Stomach (tissue), 8 donors: ENCODE measurements at regions not wholly inside any gene's neighbourhood (a gene's known extent, or its start where the extent isn't known, plus 50 kb on each side); places are given as distances from the start of the nearest gene placed in this dataset.

ENCODE experiments used
- DNase-seq, 2 donors: peaks; one replicate each; pipeline versions ENCODE4 v3.0.0 to v3.0.0-alpha.2; 2013 to 2019
- H3K27ac ChIP-seq, 5 donors: fragments of 200-600 bp in 4 of 5; sonication (generic) in 4 of 5; one replicate each; pipeline ENCODE4 v1.5.1; 2013 to 2019; ENCODE audit warnings: mild to moderate bottlenecking in 1 of 5, moderate library complexity in 1 of 5
- H3K27me3 ChIP-seq, 3 donors: fragments of 200-600 bp; sonication (generic); one replicate each; pipeline ENCODE4 v1.5.1; 2017 to 2019; ENCODE audit warnings: mixed run types in 1 of 3
- H3K36me3 ChIP-seq, 4 donors: fragments of 200-600 bp; sonication (generic); 1 replicate in 3 of 4; 2 replicates in 1 of 4; pipeline ENCODE4 v1.5.1; 2016 to 2019
- H3K4me1 ChIP-seq, 4 donors: fragments of 200-600 bp; sonication (generic); one replicate each; pipeline ENCODE4 v1.5.1; 2016 to 2019
- H3K4me3 ChIP-seq, 4 donors: fragments of 200-600 bp; sonication (generic) in 3 of 4; one replicate each; pipeline ENCODE4 v1.5.1; 2016 to 2019; ENCODE audit warnings: mild to moderate bottlenecking in 1 of 4
- H3K9me3 ChIP-seq, 4 donors: fragments of 200-600 bp; sonication (generic); one replicate each; pipeline ENCODE4 v1.5.1; 2016 to 2019
- EP300 ChIP-seq: sonication (generic); formaldehyde crosslinking; IDR thresholded peaks from one replicate; pipeline ENCODE4 v1.6.1; 2017; ENCODE audit warnings: antibody characterized with exemption
- POLR2A ChIP-seq, 4 donors: fragments of 450-650 bp; IDR thresholded peaks; one replicate each; pipeline ENCODE4 v1.6.1; 2016; ENCODE audit warnings: antibody characterized with exemption in 4 of 4, control low read depth in 2 of 4, mild to moderate bottlenecking in 1 of 4, moderate library complexity in 1 of 4
- POLR2AphosphoS5 ChIP-seq, 3 donors: sonication (generic); formaldehyde crosslinking; IDR thresholded peaks; one replicate each; pipeline ENCODE4 v1.6.1; 2016; ENCODE audit warnings: antibody characterized with exemption in 3 of 3
- WGBS, 5 donors: extraction: QIAGEN DNeasy Blood & Tissue Kit in 3 of 5; methylation state at CpG; one replicate each; pipeline versions ENCODE4 v1.1.5 to v1.1.7; 2013 to 2018; 5-methylcytosine and 5-hydroxymethylcytosine counted together
- intact Hi-C: fragments of 100-400 bp; cut with DNase I; formaldehyde crosslinking; loops from one replicate; pipeline ENCODE4 v1.15.1; 2023; ENCODE audit warnings: low total_unique reads
- TF ChIP-seq, protein P1 (sequence below), 7 experiments: fragments of 450-650 bp in 4 of 7; fragments of 200-600 bp in 3 of 7; sonication (generic) in 3 of 7; IDR thresholded peaks; one replicate each; pipeline ENCODE4 v1.5.1; 2016 to 2019; ENCODE audit warnings: antibody characterized with exemption in 7 of 7, control low read depth in 2 of 7, mild to moderate bottlenecking in 1 of 7
- donor health status: healthy with polysubstance abuse.
- donor health status: Bipolar disorder and iron deficiency.
- donor health status: healthy.

DNA sequence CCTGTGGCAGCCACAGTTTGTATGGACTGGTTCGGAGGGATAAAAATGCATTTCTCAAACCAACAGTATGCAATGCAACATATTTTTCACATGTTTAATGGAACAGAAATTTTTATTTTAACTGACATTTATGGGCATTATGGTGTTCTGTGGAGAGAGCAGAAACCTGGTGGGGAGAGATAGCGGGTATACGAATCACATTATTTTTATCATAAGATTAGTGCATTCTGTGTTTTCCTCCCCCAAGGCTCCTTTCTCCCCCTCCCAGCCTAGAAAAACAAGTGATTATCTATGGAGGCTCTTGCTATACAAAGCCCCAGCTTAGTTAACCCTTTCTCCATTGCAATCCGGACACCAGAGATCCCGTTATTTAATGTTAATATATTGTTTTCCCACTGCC is 289.8 kb upstream of the PIK3C3 start:
- no peak for TF ChIP-seq POLR2A (IDR thresholded peaks at IDR 0.05)
- TF ChIP-seq, protein P1, sequence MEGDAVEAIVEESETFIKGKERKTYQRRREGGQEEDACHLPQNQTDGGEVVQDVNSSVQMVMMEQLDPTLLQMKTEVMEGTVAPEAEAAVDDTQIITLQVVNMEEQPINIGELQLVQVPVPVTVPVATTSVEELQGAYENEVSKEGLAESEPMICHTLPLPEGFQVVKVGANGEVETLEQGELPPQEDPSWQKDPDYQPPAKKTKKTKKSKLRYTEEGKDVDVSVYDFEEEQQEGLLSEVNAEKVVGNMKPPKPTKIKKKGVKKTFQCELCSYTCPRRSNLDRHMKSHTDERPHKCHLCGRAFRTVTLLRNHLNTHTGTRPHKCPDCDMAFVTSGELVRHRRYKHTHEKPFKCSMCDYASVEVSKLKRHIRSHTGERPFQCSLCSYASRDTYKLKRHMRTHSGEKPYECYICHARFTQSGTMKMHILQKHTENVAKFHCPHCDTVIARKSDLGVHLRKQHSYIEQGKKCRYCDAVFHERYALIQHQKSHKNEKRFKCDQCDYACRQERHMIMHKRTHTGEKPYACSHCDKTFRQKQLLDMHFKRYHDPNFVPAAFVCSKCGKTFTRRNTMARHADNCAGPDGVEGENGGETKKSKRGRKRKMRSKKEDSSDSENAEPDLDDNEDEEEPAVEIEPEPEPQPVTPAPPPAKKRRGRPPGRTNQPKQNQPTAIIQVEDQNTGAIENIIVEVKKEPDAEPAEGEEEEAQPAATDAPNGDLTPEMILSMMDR (IDR thresholded peaks at IDR 0.05), result no peak
- no peak for TF ChIP-seq POLR2AphosphoS5 (IDR thresholded peaks at IDR 0.05)
- no peak for TF ChIP-seq EP300
- DNase-seq, result no peak
- Histone ChIP-seq H3K27me3 (no peaks in the 10 kb centered on the region), H3K27ac (no peak overlapping the region), H3K36me3 (no peaks in the 10 kb centered on the region), H3K4me1 (no peaks in the 10 kb centered on the region), H3K4me3 (no peak overlapping the region), H3K9me3 (no peaks in the 10 kb centered on the region)
- 86 to 91% (median 91%) methylated on average over 5 of the region's 5 CpGs for WGBS, 5 donors
- intact Hi-C loops, result no loop called here

DNA sequence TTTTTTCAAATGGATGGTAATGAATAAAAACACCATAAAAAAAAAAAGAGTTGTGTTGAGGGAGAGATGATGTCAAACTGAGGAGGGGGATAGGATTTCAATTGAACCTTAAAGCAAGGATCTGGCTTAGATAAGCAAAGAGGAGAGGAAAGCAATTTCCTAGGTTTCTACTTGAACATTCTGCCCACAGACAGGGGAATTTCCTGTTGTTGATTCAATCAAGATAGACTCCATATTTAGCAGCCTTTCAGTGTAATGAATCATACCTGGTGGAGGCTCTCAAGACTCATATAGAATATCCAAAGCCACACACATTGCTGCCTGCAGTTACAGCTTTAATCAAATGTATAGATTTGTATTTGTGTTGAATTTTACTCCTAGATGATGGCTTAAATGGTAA is 294.4 kb upstream of the PIK3C3 start:
- DNase-seq, result no peak
- H3K27ac ChIP-seq, result no peak overlapping the region
- H3K27me3 ChIP-seq, result no peaks in the 10 kb centered on the region
- no peaks in the 10 kb centered on the region for H3K9me3 ChIP-seq
- intact Hi-C loops, result no loop called here
- TF ChIP-seq, protein P1 (IDR thresholded peaks at IDR 0.05), result no peak
- TF ChIP-seq POLR2A (IDR thresholded peaks at IDR 0.05), result no peak
- no peak for TF ChIP-seq EP300
- no peak for TF ChIP-seq POLR2AphosphoS5 (IDR thresholded peaks at IDR 0.05)
- H3K36me3 ChIP-seq, result no peaks in the 10 kb centered on the region
- no peak overlapping the region for H3K4me3 ChIP-seq
- no peaks in the 10 kb centered on the region for H3K4me1 ChIP-seq

DNA sequence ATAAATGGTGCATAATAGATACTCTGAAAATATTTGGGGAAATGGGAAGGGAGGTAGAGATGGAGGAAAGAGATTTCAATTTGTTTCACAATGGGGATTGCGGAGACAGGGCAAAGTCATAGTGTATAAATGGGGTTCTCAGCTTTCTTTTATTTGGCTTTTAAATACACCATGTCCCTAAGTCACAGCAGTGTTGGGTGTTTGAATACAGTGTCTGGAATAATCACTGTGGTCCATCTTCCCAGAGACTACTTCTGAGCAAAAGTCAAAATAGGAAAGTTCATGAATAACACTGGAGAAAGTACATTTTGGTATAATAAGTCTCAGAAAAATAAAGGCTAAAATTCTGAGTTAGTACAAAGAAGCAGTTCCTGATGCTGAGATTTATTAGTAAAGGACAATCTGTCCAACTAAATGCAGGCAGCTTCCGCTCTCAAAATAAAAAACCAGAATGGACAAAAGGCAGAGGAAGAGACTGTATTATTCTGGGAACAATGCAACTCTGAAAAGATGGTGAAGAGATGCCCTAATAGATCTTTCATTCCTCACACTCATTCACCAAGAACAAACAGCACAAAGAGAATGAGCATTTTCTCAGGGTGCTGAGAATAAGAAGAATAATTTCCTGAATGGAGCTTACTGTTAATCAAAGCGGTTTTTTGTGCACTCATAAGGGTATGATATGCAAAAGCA is 295.4 kb upstream of the PIK3C3 start:
- H3K27ac ChIP-seq, result no peak overlapping the region
- 70 to 88% (median 77%) methylated on average over 3 of the region's 3 CpGs for WGBS, 5 donors
- H3K36me3 ChIP-seq, result no peaks in the 10 kb centered on the region
- no peak overlapping the region for H3K4me3 ChIP-seq
- TF ChIP-seq POLR2AphosphoS5 (IDR thresholded peaks at IDR 0.05) (no peak), POLR2A (IDR thresholded peaks at IDR 0.05) (no peak), EP300 (no peak)
- TF ChIP-seq, protein P1 (IDR thresholded peaks at IDR 0.05), result no peak
- H3K27me3 ChIP-seq, result no peaks in the 10 kb centered on the region
- intact Hi-C loops, result no loop called here
- no peaks in the 10 kb centered on the region for H3K4me1 ChIP-seq
- H3K9me3 ChIP-seq, result no peaks in the 10 kb centered on the region
- DNase-seq, result no peak

DNA sequence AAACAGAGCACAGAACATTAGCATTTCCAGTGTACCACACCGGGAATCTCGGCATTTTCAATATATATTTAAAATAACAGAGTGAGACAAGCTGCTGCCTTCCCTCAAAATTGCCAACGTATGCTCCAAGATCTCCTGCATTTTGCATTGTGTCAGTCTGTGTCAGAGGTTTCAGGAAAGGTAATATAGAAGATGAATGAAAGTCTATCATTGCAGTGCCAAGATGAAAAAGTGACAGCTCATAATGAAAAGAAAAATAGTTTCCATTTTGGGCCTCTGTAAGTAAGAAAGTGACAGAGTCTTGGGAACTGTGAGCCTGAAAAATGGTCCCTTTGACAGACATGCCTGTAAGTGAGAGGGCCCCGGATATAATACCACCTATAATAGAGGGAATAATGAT is 297.8 kb upstream of the PIK3C3 start:
- Histone ChIP-seq H3K4me1 (no peaks in the 10 kb centered on the region), H3K4me3 (no peak overlapping the region), H3K27me3 (no peaks in the 10 kb centered on the region), H3K9me3 (no peaks in the 10 kb centered on the region), H3K36me3 (no peaks in the 10 kb centered on the region), H3K27ac (no peak overlapping the region)
- DNase-seq, result no peak
- intact Hi-C loops, result no loop called here
- WGBS, 5 donors, result 78 to 87% (median 82%) methylated on average over 4 of the region's 4 CpGs
- no peak for TF ChIP-seq POLR2AphosphoS5 (IDR thresholded peaks at IDR 0.05)
- no peak for TF ChIP-seq EP300
- TF ChIP-seq POLR2A (IDR thresholded peaks at IDR 0.05), result no peak
- TF ChIP-seq, protein P1 (IDR thresholded peaks at IDR 0.05), result no peak
